T-helper 17 cell (primary cell): ENCODE measurements at regions not wholly inside any gene's neighbourhood (a gene's known extent, or its start where the extent isn't known, plus 50 kb on each side); places are given as distances from the start of the nearest gene placed in this dataset.

Experiments
- ATAC-seq: fragments of 150-1000 bp; cut with Tn5 transposase; 2 replicates; pipeline ENCODE4 v1.10.0; 2021; ENCODE audit warnings: mild to moderate bottlenecking, moderate library complexity
- DNase-seq, 3 donors: peaks; one replicate each; pipeline versions ENCODE4 v3.0.0 to v3.0.0-alpha.2; 2020 to 2021
- H3K9me3 ChIP-seq: one replicate; pipeline ENCODE4 v1.7.0; 2013; ENCODE audit warnings: low read length, mild to moderate bottlenecking; ENCODE audit not compliant: control insufficient read depth, poor library complexity, severe bottlenecking
- H3K27ac Mint-ChIP-seq: one replicate; pipeline ENCODE4 v1.8.0; 2022; ENCODE audit warnings: mild to moderate bottlenecking, moderate library complexity, mixed read lengths
- H3K27me3 Mint-ChIP-seq: one replicate; pipeline ENCODE4 v1.8.0; 2022; ENCODE audit warnings: mixed read lengths
- H3K36me3 Mint-ChIP-seq: one replicate; pipeline ENCODE4 v1.8.0; 2022; ENCODE audit warnings: low read depth, mixed read lengths
- H3K4me1 Mint-ChIP-seq: one replicate; pipeline ENCODE4 v1.8.0; 2022; ENCODE audit warnings: mild to moderate bottlenecking, mixed read lengths
- H3K4me3 Mint-ChIP-seq: one replicate; pipeline ENCODE4 v1.8.0; 2022; ENCODE audit warnings: mild to moderate bottlenecking, moderate library complexity, mixed read lengths

DNA sequence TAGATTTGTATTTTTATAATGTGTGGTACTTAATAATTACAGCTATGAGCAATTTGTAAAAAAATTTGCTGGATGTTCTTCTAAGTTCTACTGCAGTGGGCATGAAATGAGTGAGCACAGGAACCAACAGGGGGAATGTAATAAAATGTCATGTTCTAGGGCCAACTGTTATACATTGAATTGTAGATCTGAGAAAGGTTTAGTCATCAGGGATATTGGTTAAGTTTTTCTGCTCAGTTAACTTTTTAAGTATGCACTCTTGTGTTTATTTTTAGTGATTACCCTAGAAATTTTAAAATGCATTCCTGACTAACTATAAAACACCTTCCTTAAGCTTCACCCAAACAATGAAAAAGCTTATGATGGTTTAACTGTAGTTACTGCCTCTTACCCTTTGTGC, 101.8 kb downstream of the CAND1 start:
- Mint-ChIP-seq H3K4me3 (no peak overlapping the region), H3K27ac (no peak overlapping the region), H3K4me1 (no peaks in the 10 kb centered on the region), H3K36me3 (peaks cover 3% of the 10 kb centered on the region), H3K27me3 (no peaks in the 10 kb centered on the region)
- DNase-seq (no peak), ATAC-seq (no peak)
- H3K9me3 ChIP-seq: no peaks in the 10 kb centered on the region

DNA sequence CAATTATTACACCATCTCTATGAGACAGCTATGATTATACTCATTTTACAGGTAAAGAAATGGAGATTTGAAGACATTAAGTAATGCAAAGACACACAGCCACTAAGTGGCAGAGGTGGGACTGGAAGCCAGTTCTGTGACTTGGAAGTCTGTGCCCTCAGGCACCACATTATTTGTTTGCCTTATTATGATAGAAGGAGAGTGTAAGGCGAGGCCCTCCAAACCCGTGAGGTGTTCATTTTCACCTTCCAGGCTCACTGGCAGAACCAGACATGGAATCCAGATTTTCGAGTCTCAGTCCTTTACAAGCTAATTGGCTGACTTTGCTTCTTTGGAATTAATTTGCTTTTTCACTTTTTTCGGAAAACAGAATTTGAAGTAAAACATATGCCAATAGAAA, 107.9 kb downstream of the CAND1 start:
- no peaks in the 10 kb centered on the region for H3K4me1 Mint-ChIP-seq
- H3K27me3 Mint-ChIP-seq: peaks cover 5% of the 10 kb centered on the region
- no peak for ATAC-seq
- no peak for DNase-seq
- H3K27ac Mint-ChIP-seq: no peak overlapping the region
- peaks cover 3% of the 10 kb centered on the region for H3K36me3 Mint-ChIP-seq
- H3K9me3 ChIP-seq: no peaks in the 10 kb centered on the region
- no peak overlapping the region for H3K4me3 Mint-ChIP-seq

DNA sequence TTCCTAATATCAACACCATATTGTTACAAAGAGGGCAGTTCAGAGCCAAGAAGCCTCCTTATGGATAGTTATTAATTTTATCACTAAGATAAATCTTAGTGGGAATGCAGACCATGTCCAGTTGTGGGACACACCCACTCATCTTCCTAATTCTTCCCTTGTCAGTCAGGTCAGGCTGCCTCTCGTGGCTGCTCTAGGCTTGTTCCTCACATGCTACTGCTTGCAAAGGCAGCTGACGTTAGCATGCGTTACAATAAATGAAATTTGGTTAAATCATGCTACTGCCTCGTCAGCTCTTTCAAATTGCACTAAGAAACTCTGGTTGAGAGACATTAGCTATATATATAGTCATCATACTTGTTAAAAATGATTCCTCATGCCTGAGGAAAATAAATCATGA, 108.4 kb downstream of the CAND1 start:
- Mint-ChIP-seq H3K36me3 (peaks cover 3% of the 10 kb centered on the region), H3K4me1 (no peaks in the 10 kb centered on the region), H3K27me3 (peaks cover 5% of the 10 kb centered on the region), H3K27ac (no peak overlapping the region), H3K4me3 (no peak overlapping the region)
- ATAC-seq (no peak), DNase-seq (no peak)
- no peaks in the 10 kb centered on the region for H3K9me3 ChIP-seq

DNA sequence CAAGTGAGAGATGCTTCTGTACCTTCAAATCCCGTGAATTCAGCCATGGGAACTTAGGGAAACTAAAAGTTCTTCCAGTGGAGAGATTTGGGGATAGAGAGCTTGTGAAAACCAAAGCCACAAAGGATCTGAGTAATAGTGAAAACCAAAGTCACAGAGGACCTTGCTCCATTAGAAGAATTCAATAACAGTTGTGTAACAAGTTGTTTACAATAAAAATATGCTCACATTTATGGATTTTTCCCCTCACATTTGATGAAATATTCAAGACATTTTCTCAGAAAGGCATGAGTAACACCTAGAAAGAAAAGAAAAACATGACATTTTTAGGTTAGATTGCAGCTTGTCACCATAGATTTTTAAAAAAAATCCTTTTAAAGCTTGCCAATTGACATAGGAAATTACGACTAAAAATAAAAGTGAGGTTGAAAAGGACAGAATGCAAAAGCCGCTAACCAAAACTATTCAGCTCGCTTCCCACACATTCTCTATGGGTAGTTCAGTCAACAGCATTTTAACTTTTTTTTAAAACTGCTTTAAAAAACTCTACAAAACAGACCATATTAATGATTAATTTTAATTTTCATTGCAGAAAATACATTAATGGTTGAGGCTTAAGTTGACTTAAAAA, 113.2 kb downstream of the CAND1 start:
- no peaks in the 10 kb centered on the region for H3K9me3 ChIP-seq
- DNase-seq (no peak), ATAC-seq (no peak)
- Mint-ChIP-seq H3K36me3 (no peaks in the 10 kb centered on the region), H3K27me3 (peaks cover 5% of the 10 kb centered on the region), H3K27ac (no peak overlapping the region), H3K4me1 (no peaks in the 10 kb centered on the region), H3K4me3 (no peak overlapping the region)

DNA sequence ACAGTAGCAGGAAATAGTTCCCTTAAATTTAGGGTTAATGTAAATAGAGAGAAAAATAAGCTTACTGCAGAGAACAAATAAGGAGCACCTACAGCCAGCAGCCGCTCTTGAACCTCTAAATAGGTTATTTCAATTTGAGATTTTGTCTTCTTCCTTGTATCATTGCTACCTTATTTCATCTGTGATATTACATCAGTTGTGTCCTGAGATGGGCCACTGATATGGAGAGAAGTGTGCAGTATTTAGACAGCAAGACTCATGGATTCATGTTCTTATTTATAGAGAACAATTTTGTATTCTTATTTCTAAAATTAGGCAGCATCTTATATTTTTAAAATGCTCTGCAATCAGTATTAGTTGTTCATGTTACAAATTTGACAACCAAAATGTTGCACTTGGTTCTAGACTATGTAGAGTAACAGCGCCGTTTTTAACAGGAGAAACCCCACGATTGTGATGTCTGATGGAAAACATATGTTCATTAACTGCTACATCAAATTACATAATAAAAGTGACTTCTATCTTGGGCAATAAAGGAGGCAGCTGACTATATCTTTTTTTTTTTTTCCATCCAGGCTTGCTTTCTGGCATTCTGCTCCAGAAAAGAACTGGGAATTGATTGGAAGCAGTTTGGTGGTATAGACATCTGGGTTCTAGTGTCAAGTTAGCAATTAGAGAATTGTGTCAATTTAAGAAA, 117.9 kb downstream of the CAND1 start:
- no peaks in the 10 kb centered on the region for H3K9me3 ChIP-seq
- Mint-ChIP-seq H3K27ac (no peak overlapping the region), H3K4me3 (no peak overlapping the region), H3K27me3 (no peaks in the 10 kb centered on the region), H3K4me1 (no peaks in the 10 kb centered on the region), H3K36me3 (no peaks in the 10 kb centered on the region)
- DNase-seq (no peak), ATAC-seq (no peak)

DNA sequence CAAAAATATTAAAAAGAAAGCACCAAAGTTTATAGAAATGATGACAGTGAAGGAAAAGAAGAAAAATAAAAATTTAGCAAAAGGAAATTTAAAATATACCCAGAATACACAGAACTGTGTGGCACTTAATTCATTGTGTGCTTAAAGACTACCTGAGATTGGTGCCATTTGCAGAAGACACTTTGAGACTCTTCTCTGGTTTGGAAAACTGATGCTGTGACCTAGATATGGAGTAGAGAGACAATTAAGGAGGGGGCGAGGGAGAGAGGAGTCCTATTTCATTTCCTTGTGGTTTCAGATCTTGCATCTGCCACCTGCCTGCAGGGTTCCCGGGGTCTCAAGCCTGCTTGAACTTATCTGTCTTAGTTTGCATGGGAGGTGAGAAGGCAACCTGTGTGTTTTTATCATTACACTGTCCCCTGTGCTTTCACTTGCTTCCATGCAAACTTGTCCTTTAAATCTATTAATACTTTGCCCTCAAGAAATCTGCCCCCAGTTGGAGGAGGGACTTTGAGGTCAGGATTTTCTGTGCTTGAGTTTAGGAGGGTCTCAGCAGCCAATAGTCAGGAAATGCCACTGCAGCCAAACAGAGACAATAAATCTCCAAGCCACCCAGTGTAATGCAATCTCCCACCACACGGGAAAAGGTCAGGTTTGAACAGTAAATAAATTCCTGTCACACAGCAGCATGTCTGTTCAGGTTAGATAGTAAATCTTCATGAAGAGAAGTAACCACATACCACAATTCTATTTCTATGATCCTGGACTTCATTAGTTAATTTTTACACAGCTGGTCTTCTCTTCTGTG, 119.4 kb downstream of the CAND1 start:
- no peaks in the 10 kb centered on the region for H3K4me1 Mint-ChIP-seq
- ATAC-seq (no peak), DNase-seq (no peak)
- H3K4me3 Mint-ChIP-seq: no peak overlapping the region
- no peak overlapping the region for H3K27ac Mint-ChIP-seq
- no peaks in the 10 kb centered on the region for H3K36me3 Mint-ChIP-seq
- no peaks in the 10 kb centered on the region for H3K27me3 Mint-ChIP-seq
- no peaks in the 10 kb centered on the region for H3K9me3 ChIP-seq

DNA sequence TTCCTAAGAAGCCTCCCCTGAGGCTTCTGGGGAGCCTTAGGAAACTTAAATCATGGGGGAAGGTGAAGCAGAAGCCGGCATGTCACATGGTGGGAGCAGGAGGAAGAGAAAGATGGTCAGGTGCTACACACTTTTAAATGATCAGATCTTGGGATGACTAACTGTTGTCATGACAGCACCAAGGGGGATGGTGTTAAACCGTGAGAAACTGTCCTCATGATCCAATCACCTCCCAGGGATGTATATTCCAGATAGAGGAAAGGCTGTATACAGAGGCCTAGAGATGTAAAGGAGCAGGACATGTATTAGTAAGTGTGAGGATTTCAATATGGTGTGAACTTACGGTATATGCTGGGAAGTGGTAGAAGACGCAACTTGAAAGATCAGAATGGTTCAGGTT, 121.1 kb downstream of the CAND1 start:
- Mint-ChIP-seq H3K4me3 (no peak overlapping the region), H3K36me3 (no peaks in the 10 kb centered on the region), H3K27me3 (peaks cover 9% of the 10 kb centered on the region), H3K27ac (no peak overlapping the region), H3K4me1 (no peaks in the 10 kb centered on the region)
- DNase-seq (no peak), ATAC-seq (no peak)
- no peaks in the 10 kb centered on the region for H3K9me3 ChIP-seq

DNA sequence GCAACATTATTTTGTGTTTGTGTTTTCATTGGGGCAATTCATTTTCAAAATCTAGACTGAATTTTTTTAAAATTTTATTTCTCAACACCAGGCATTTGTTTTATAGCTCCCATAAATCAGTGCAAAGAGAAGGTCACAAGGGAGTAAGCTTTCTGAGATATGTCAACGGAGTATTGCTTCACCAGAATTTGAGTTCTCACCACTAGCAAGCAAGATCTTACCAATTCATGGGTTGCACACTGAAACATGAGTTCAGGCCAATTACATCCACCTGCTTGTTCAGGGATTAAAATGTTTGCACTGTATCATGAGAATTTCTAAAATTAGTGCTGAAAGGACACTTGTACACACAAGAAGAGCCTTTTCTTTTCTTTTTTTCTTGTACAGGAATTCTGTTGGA, 121.9 kb downstream of the CAND1 start:
- Mint-ChIP-seq H3K36me3 (no peaks in the 10 kb centered on the region), H3K27me3 (peaks cover 11% of the 10 kb centered on the region), H3K27ac (no peak overlapping the region), H3K4me3 (no peak overlapping the region), H3K4me1 (no peaks in the 10 kb centered on the region)
- DNase-seq (no peak), ATAC-seq (no peak)
- H3K9me3 ChIP-seq: no peaks in the 10 kb centered on the region

DNA sequence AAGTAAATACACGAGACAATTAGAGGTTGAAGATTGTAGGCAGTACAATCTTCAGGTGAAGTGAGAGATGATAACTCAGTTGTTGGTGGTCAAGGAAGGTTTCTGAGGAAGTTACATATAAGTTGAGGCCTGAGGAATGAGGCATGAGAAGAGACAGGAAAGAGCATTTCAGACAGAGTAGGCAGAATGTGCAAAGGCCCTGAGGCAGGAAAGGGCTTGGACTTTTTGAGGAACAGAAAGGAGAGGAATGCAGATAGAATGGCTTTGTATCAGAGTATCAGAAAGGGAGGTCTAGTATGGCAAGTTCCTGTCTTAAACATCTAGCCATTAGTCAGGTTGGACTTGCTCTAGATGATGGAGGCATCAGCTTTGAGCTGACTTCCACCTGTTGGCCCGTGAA, 122.5 kb downstream of the CAND1 start:
- H3K4me1 Mint-ChIP-seq: no peaks in the 10 kb centered on the region

DNA sequence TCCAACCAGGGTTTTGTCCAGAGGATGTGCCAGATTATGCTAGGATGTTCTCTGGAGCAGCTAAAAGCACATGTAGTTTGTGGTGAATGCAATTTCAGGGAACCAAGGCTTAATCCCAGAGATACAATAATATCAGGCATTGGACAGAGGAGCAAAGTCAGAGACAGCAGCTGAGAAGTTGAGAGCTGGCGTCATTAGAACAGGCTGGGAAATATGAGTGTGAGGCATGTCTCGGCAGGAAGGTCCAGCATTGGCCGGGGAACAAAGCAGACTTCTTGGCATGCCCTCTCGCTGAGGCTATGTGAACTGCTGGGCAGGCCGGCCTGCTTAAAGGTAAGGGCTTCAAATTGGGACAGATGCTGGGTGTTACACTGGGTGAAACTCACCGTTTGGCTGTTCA, 125.4 kb downstream of the CAND1 start:
- Mint-ChIP-seq H3K27me3 (peaks cover 15% of the 10 kb centered on the region), H3K27ac (no peak overlapping the region), H3K4me3 (no peak overlapping the region), H3K36me3 (no peaks in the 10 kb centered on the region), H3K4me1 (no peaks in the 10 kb centered on the region)
- ATAC-seq (no peak), DNase-seq (no peak)
- H3K9me3 ChIP-seq: no peaks in the 10 kb centered on the region

More for the DNA sequence above, 122.5 kb downstream of the CAND1 start:
- no peaks in the 10 kb centered on the region for H3K9me3 ChIP-seq
- ATAC-seq: no peak
- Mint-ChIP-seq H3K4me3 (no peak overlapping the region), H3K27ac (no peak overlapping the region), H3K27me3 (peaks cover 11% of the 10 kb centered on the region), H3K36me3 (no peaks in the 10 kb centered on the region)
- no peak for DNase-seq

DNA sequence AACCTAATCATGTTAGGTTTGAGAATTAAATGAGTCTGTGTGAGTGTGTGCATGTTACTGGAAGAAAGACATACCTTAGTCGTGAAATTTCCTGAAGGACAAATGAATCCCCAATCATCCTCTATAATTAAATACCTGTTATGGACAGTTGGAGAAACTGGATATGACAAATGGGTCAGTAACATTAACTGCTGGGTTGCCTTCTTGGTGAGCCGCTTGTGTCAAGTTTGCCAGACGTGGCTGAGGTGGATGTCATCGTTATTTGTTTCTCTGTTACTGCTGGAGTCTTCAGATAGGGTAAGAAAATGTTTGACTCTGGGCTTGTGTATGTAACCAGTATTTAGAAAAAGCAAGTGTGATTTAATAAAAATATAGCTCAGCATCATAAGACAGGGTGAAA, 131.6 kb downstream of the CAND1 start:
- Mint-ChIP-seq H3K27me3 (peaks cover 4% of the 10 kb centered on the region), H3K4me3 (no peak overlapping the region), H3K4me1 (no peaks in the 10 kb centered on the region), H3K27ac (no peak overlapping the region), H3K36me3 (no peaks in the 10 kb centered on the region)
- H3K9me3 ChIP-seq: no peaks in the 10 kb centered on the region
- DNase-seq (no peak), ATAC-seq (no peak)

DNA sequence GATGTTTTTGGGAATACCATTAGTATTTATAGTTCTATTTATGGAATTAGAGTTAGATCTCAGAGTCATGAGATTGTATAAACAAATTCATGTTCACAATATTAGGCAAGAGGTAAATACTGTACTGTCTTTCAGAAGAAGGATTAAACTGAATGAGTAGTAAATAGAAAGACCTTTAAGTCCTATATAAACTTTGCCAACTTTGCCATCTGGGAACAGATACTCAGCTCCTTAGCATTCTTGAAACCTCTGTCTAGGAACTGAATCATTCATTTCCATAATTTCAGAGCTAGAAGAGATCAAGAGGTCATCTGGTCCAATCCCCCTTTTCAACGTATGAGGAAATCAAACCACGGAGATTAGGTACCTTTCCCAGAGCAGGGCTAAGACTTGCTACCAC, 141.1 kb downstream of the CAND1 start:
- H3K27me3 Mint-ChIP-seq: no peaks in the 10 kb centered on the region
- H3K4me1 Mint-ChIP-seq: no peaks in the 10 kb centered on the region
- no peak for DNase-seq
- H3K36me3 Mint-ChIP-seq: peaks cover 3% of the 10 kb centered on the region
- H3K27ac Mint-ChIP-seq: no peak overlapping the region
- no peak overlapping the region for H3K4me3 Mint-ChIP-seq
- no peaks in the 10 kb centered on the region for H3K9me3 ChIP-seq
- no peak for ATAC-seq

DNA sequence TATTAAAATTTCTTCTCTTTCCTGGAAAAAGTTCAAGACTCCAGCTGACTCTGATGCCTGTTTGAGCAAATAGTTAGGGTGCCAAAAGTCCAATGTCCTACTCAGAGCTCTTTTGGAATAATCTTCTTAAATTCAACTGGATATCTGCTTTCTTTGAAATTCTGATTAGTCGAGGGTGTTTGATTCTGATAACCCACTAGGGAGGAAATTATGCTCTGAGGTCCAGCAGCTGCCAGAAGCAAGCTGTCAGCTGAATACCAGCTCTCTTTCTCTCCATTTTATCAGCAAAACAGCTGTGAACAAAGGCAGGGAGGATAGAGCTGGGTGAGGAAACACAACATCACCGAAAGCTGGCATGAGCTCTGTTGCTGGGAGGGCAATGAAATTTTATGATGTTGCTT, 141.5 kb downstream of the CAND1 start:
- Mint-ChIP-seq H3K4me3 (no peak overlapping the region), H3K27me3 (no peaks in the 10 kb centered on the region), H3K27ac (no peak overlapping the region), H3K36me3 (peaks cover 3% of the 10 kb centered on the region), H3K4me1 (no peaks in the 10 kb centered on the region)
- H3K9me3 ChIP-seq: no peaks in the 10 kb centered on the region
- ATAC-seq (no peak), DNase-seq (no peak)
